ENCODE measurements at regions not wholly inside any gene's neighbourhood (a gene's known extent, or its start where the extent isn't known, plus 50 kb on each side); places are given as distances from the start of the nearest gene placed in this dataset.
A peak's percentile ranks its signal among the peaks of the same experiment; 100 is the strongest.

DNA sequence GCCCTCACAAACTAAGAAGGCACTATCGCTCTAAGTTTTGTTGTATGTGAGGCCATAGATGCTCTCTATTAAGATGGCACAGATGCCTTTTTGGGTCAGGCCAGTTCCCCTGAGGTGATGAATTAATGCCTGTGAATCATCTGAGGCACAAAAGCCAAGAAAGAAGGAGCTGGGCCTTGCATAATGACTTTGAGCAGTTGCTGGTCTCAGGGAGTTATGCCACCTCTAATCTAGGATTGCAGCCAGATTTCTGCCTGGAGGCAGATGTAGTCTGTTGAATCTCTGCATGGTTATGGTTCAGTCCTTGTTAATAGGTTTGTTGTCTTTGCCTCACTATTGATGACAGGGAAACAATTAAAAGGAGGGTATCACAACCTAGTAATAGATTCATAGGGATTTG lies 168.1 kb upstream of the CHRM3 start:
- DNase-seq (ENCODE audit: low read depth, low spot score): peak; percentile 22

DNA sequence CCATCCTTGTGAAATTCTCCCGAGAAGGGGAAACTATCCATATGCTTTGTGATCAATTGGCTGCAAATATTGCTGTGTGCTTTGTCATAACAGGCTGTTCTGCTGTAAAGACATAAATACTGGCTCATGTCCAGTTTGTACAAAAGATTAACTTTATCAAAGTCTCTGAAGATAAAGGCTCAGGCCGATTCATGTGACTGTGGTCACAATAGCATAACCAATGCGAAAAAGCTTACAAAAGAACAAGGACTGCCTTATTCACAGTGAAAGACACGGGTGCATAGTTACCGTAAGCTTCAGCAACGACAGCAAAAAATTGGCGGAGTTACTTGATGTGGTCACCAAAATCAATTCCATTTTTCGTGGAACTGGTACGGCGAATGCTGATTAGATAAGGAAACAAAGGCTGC lies 173.6 kb upstream of the CHRM3 start:
- peak; percentile 39 for DNase-seq (ENCODE audit: low read depth, low spot score)

DNA sequence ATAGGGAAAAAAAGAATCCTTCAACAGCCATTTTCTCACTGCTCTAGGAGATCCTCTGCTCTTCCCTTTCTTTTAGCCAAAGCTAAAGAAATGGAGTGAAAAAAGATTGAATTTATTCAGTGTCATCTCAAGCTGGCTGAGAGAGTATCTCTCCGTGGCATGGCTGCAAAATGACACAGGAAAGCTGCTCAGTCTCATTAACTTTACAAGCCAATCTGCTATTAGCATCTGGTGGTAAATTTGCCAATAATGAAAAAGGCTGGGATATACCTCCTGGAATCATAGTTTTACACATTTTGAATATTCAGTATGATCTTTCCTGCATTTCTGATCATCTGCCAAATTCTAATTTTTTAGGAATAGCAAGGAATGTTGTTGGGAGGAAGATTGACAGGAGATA lies 176.8 kb upstream of the CHRM3 start:
- DNase-seq (ENCODE audit: low read depth, low spot score): no peak

DNA sequence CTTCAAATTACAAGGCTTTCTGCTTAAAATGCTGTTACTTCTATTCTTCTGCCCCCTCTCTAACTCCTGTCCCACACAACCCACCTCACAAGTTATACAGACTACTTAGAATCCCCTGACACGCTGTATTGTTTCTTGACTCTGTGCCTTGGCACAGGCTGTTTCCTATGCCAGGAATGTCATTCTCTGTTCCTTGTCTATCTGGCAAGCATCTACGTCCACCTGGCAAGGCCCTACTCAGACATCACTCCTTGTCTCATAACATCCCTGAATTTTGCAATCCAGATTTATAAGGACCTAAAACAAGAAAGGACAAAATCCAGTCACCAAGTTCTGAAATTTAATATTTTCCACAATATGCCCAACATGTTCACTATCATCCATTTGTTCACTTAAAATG lies 182.0 kb upstream of the CHRM3 start:
- no peak for DNase-seq (ENCODE audit: low read depth, low spot score)

DNA sequence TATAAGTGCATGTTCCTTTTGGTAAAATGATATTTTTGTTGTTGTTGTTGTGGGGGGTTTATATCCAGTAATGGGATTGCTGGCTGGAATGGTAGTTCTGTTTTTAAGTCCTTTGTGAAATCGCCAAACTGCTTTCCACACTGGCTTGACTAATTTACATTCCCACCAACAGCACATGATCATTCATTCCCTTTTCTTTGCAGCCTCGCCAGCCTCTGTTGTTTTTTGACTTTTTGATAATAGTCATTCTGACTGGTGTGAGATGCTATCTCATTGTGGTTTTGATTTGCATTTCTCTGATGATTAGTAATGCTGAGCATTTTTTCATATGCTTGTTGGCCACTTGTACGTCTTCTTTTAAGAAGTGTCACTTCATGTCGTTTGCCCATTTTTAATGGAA lies 188.5 kb upstream of the CHRM3 start:
- DNase-seq (ENCODE audit: low read depth, low spot score): peak; percentile 27

DNA sequence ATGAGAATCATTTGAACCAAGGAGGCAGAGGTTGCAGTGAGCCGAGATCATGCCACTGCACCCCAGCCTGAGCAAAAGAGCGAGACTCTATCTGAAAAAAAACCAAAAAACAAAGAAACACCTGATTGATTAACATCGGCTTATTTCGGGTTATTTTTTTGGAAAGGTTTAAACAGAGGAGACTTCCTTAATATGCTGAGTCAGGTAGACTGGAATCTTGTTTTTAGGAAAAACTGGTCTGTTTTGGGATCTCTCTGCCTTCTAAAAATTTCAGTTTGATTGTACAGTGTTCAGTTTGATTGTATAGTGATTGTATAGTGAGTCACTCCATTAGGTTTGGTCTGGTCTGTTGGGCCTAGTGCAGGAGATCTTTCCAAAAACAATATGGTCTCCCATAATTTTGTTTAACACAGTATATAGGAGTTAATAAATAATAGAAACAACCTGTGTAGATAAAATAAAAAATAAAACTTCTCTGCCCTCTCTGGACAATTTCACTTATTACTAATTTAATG lies 196.3 kb upstream of the CHRM3 start:
- DNase-seq (ENCODE audit: low read depth, low spot score): no peak

DNA sequence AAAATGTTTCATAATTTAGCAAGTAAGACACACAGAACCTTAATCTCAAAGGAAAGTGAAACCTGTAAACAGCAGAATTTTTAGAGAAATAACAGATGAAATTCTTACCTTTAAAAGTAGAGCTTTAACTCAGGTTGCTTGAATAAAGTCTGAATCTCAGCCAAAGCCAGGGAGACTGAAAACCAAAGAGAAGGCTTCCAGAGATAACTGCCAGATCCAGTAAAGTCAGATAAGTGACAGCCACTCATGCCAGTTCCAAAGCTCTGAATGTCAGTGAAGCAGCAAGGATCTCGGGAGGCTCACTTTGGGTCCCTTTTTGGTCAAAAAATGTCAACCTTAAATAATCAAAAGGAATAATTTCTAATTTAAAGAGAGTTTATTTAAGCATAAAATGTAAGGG lies 199.9 kb upstream of the CHRM3 start:
- DNase-seq (ENCODE audit: low read depth, low spot score): no peak

DNA sequence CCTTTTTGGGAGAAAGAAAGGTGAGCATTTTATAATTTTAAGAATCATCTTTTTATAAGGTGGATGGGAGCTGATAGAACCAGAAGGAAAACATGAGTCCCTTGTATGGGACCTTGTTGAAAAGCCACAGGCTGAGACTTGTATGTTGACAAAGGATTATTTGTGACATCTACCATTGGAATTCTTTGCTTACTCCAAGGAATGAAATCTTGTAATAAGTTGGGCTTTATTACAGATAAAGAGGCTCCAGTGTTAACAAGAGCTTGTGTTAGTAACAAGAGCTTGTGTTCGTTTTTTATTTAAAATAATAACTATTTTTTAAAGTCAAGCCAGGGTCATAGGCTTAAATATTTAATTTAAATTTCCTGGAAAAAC lies 201.1 kb upstream of the CHRM3 start:
- no peak for DNase-seq (ENCODE audit: low read depth, low spot score)

DNA sequence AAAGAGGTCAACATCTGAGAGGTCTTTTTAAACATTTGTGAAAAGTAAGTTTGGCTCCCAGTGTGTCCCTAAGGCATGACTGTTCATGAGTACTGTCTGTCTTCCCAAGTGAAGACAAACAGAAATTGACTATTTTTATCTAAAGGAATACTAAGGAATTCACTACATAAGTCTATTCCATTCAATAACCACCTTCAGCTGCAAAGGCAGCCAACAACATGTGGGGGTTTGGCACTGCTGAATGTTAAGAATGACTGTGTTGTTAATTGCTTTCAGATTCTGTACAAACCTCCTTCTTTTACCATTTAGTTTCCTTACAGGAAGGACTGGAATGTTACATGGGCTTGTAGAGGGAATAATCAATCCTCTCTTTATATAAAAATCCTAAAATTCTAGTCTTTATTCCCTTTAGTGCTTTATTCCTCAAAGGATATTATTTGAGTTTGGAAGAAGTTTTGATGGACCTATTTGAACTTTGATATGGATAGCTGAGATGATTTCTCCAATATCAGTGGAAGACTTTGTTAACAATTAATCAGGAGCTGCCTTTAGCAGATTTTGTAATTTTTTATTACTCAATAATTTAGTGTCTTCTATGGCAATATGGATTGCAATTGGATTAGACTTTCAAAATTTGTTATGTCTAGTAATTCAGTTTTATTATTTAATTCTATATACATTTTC lies 201.7 kb upstream of the CHRM3 start:
- DNase-seq (ENCODE audit: low read depth, low spot score): peak; percentile 61

DNA sequence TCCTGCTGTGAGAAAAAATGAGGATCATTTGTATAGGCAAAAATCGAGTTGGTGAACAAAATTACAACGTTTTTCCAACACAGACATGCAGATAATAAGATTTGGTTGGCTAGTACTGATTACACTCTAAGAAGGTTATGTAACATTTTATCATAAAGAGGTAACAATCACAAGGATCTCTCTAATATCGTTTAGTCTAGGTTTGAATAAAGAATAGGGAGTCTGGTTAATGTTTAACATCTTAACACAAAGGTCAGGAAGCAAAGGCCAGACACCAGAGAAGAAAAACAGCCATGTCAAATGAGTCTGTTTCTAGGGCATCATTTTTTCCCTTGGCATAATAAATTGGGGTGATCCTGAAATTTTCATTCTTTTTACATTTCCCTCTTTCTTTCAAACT lies 207.4 kb upstream of the CHRM3 start:
- DNase-seq (ENCODE audit: low read depth, low spot score): no peak

DNA sequence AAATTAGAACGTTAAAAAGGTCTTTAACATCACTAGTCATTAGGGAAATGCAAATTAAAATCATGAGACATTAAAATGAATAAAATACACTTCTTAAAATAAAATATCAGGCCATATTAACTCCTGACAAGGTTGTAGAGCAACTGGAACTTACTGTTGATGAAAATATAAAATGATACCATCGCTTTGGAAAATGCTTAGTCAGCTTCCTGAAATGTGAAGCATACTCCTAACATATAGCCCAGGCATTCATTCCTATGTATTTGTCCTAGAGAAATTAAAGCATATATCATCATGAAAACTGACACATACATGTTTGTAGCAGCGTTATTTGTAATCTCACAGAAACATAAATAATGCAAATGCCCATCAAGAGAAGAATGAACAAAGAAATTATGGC lies 211.5 kb upstream of the CHRM3 start:
- no peak for DNase-seq (ENCODE audit: low read depth, low spot score)

DNA sequence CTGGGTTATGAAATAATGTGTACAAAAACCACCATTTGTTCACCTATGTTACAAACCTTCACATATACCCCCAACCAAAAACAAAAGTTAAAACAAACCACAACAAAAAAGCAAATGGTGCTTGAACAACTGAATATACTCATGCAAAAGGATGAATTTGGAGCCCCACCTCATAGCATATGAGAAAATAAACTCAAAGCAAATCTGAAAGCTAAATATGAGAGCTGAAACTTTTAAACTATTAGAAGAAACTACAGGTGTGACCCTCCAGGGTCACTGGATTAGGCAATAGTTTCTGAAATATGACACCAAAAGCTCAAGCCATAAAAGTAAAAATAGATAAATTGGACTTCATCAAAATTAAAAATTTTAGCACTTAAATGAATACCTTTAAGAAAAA lies 215.5 kb upstream of the CHRM3 start:
- DNase-seq (ENCODE audit: low read depth, low spot score): no peak

DNA sequence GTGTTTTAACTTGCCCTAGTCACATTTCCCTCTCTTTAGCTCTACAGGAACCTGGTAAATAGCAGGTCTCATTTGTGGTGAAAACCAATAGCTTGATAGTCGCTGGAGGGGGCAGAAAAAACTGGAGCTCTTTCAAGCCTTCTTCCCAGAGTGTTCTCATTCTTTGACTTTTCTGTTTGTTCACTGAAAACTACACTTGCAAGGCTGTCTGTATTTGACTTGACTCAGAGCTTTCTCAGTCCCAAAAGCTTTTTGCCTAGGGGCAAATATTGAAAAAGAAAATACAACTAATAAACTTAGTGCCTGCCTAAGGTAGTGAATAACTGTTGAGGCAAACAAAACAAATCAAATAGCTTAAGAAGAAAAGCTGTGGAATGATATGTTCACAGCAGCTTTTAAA lies 217.1 kb upstream of the CHRM3 start:
- DNase-seq (ENCODE audit: low read depth, low spot score): no peak

DNA sequence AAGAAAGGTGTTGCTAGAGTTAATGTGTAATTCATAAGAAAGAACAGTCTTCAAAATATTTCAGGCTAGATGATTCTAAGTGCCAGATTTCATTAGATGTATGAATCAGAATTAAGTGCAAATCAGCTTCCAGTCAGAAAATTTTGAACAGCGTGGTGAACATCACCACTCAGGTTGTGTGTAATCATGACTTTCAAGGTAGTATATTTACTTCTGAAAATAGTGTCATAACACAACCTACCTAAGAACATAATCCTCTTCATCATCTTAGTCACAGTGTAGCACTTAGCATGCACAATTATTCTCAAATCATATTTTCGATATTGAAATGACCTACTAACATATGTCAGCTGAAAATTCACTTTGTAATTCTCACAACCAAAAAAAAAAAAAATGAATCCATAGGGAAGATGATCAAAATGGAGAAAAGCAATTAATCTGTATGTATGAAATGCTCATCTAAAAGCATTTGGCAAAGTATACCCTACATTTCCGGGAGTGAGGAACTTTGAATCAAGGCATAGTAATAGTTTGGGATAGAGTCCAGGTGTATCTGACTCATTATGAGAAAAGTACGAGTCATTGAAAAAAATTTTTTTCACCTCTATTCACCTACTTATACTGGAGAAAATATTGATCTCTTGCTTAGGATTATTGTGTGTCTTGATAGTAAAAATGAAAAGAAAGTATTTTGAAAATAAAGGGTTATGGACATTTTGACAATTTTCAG lies 221.8 kb upstream of the CHRM3 start:
- DNase-seq (ENCODE audit: low read depth, low spot score): no peak

DNA sequence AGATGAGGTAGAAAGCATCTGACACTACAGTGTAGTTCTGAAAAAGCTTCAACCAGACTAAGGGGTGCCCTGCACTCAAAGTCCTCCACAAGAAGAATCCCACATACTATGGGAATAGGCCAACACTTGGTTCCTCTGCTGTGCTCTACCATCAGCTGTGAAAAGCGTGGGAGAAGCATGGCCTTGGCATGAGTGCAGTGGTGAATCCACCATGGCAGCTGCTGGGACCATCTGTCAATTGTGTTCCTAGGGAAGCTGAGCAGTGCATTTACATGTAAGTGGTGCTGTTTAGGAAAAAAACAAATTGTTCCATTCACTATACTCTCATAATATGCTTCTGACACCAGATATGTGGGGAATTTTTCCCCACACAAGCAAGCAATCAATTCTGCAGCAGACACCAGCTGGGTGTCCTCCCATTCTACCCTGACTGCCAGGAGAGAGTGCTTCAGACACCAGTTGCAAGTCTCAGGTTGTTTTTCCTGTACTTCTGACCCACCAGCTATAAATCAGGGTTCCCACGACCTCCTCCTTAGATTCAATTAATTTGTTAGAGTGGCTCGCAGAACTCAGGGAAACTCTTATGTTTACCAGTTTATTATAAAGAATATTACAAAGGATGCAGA lies 230.8 kb upstream of the CHRM3 start:
- no peak for DNase-seq (ENCODE audit: low read depth, low spot score)

DNA sequence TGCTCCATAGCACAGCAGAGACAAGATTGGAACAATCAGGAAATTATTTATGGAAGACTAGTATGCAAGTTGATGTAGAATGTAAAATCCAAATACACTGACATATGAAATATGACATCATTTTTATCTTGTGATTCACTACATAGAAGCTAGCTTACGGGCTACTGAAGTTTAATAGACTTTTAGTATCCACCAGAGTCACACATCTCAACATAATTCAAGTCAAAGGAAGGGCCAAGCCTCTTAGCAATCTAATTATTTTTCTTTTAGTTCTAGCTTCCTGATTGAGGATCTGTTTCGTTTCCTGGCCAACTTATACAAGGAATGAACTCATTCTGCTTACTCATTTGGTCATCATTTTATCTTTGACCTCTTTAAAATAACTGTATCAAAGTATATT lies 234.4 kb upstream of the CHRM3 start:
- no peak for DNase-seq (ENCODE audit: low read depth, low spot score)

DNA sequence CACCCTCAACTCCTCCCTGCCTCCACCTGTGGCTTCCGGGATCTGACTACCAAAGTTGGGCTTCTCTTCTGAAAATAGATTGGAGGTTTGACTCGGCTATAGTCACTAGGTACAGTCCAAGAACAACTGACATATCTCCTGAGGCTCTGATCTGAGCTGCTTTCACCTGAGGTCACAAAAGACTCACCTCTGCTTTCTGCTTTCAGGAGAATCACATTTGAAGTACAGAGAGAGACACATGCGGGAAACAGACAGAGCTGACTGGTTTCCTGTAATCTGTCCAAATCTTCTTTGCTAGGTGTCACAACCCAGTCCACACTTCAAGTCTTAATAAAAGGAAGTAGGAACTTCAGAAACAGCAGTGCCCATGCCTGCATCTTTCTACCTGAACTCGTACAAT lies 245.4 kb upstream of the CHRM3 start:
- no peak for DNase-seq (ENCODE audit: low read depth, low spot score)

DNA sequence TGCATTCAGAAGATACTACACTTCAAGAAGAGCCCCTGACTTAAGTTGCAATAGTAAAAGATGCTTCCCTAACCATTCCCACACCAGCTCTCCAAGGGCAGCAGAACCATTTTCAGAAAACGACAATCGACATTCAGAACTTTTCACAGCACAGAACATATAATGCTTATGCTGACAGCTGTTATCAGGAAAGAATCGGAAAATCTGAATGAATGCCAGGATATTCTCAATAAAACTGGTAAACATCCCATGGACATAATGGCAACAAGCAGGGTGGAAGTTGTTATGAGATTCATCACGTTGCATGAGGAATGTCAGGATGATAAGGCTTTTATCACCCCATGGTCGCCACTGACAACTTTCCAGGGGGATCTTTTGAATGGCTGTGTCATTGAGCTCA lies 246.6 kb upstream of the CHRM3 start:
- no peak for DNase-seq (ENCODE audit: low read depth, low spot score)

DNA sequence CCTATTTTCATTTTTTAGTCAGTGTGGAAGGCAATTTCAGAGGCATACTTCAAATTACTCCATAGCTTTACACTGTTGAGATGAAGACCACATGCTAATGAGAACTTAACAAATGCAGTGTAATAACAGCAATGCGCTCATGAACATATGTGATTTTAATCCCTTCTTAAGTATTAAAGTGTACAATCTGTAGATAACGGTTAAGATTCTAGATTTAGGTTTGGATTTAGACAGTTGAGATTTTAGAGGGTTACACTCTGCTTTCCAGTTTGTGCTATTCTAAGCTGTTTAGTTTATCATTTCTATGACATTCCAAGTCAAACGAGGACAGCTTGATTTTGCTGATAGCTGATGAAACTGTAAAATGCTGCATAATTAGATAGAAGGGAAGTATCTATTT lies 257.8 kb upstream of the CHRM3 start:
- no peak for DNase-seq (ENCODE audit: low read depth, low spot score)

DNA sequence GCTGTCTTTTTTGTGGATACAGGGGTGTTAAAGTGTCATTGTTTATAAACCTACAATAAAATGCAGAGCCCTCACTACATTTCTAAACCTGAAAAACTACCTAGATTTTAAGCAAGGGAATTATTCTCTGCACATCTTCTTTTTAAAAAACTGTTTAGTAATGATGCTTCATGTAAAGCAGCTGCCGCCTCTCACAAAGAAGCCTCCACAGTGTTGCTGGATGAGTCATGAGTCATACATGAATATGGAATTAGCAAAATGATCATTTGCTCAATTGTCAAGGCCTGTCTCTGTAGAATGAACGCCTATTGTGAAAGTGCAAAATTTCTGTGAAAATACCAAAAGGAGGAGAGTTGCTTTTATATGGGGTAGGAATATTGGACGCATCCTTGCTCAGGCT lies 259.5 kb upstream of the CHRM3 start:
- DNase-seq (ENCODE audit: low read depth, low spot score): peak; percentile 19

DNA sequence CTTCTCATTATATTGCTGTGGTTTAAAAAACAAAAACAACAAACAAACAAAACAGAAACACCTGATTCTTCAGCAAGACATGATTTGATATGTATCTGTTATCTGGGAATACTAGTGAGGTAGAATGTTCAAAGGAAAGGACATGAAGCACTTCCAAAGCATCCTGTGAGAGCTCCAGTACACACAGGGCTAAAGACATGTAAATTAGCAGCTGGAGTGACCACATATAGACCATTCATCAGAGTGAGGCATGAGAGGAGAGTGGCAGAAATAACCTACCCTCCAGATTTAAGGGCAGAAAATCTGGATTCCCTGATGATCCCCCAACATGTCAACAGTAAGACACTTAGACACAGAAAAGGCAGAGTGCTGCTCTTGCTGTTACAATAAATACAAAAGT lies 260.5 kb upstream of the CHRM3 start:
- peak; percentile 1 for DNase-seq (ENCODE audit: low read depth, low spot score)

DNA sequence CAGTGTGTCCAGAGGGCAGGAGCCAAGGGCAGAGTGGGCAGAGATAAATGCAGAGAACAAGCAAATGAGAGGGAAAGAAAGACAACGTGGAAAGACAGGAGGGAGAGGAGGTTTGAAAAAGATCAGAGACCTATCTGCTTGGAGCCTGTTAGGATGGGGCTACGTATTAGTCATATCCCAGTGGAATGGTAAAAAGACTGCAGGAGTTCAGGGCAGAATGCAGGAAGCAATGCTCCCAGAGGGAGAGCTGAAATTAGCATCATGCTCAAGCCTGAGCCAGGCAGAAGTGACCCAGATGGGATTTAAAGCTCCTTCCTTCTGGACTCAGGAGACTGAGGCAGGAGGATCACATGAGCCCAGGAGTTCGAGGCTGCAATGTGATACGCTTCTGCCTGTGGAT lies 261.3 kb upstream of the CHRM3 start:
- peak; percentile 14 for DNase-seq (ENCODE audit: low read depth, low spot score)

DNA sequence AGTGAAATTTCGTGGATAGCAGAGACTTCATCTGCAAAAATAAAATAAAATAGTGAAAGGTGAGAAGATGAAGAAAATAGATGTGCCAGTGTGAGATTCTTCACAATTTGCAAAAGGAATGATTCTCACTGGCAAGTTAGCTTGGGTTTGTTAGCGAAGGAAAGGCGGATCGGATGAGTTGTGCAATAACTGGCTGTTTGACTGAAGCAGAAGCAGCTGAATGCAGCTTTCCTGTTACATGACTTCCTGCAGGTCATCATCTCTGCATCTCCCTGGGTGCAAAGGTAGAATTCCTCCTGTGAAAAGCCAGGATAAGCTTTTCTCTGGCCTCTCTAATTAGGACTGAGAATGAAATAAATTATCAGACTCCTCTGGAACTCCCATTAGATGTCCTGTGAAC lies 263.1 kb upstream of the CHRM3 start:
- no peak for DNase-seq (ENCODE audit: low read depth, low spot score)
